GM23338 (cell line): ENCODE measurements at regions not wholly inside any gene's neighbourhood (a gene's known extent, or its start where the extent isn't known, plus 50 kb on each side); places are given as distances from the start of the nearest gene placed in this dataset.

Source experiments
- CREB1 ChIP-seq: fragments of 250-450 bp; sonication (Bioruptor Pico); IDR thresholded peaks from 2 replicates; pipeline ENCODE4 v1.5.0; 2020; ENCODE audit warnings: low read depth, mild to moderate bottlenecking, moderate library complexity
- CTCF ChIP-seq, 2 experiments: fragments of 200-600 bp in 1 of 2; sonication (generic) in 1 of 2; conservative IDR thresholded peaks; 2 replicates each; pipeline versions ENCODE4 v1.5.1 to v1.6.1; 2016 to 2017; ENCODE audit warnings: antibody characterized with exemption in 2 of 2, low read depth in 2 of 2, mild to moderate bottlenecking in 2 of 2, moderate library complexity in 1 of 2
- EZH2 ChIP-seq: fragments of 200-600 bp; sonication (generic); IDR thresholded peaks from one replicate; pipeline ENCODE4 v1.8.0; 2017; ENCODE audit warnings: antibody characterized with exemption, mild to moderate bottlenecking, low read depth; ENCODE audit not compliant: unreplicated experiment
- EZH2phosphoT487 ChIP-seq: fragments of 200-600 bp; sonication (generic); IDR thresholded peaks from one replicate; pipeline ENCODE4 v1.8.1; 2018; ENCODE audit warnings: antibody characterized with exemption; ENCODE audit not compliant: unreplicated experiment
- NANOG ChIP-seq: IDR thresholded peaks from 2 replicates; pipeline ENCODE4 v1.6.1; 2016; ENCODE audit warnings: antibody characterized with exemption, borderline replicate concordance
- POLR2AphosphoS5 ChIP-seq: IDR thresholded peaks from 2 replicates; pipeline ENCODE4 v1.6.1; 2016; ENCODE audit warnings: antibody characterized with exemption, low read depth
- REST ChIP-seq: IDR thresholded peaks from one replicate; pipeline ENCODE4 v1.6.1; 2018; ENCODE audit warnings: antibody characterized with exemption; ENCODE audit not compliant: unreplicated experiment

- TF ChIP-seq CTCF (conservative IDR thresholded peaks at IDR 0.05; ENCODE audit: low read depth in 2 of 2) (no peak), REST (no peak), NANOG (no peak), EZH2phosphoT487 (no peak), EZH2 (no peak), POLR2AphosphoS5 (no peak), CREB1 (CRISPR knock-in tag) (no peak)
Measured at GRCh38 chr5:171714851-171715250, 70.8 kb upstream of the SMIM23 start.
